NB4 (cell line): ENCODE measurements at regions not wholly inside any gene's neighbourhood (a gene's known extent, or its start where the extent isn't known, plus 50 kb on each side); places are given as distances from the start of the nearest gene placed in this dataset.
"Not testable (repeated sequence)": the region's sequence is repeated elsewhere in the genome, so short reads cannot be mapped to it uniquely, and the experiment has no call there.

Experiments
- DNase-seq: peaks from one replicate; pipeline ENCODE4 v3.0.0; 2010; ENCODE audit warnings: low read depth
- H3K4me3 ChIP-seq: one replicate; pipeline ENCODE4 v1.5.1; 2011; ENCODE audit warnings: mild to moderate bottlenecking, low read depth, low read length, moderate library complexity
- MYC ChIP-seq: IDR thresholded peaks from 2 replicates; pipeline ENCODE4 v1.6.1; 2011; ENCODE audit warnings: low read depth, low read length
- POLR2A ChIP-seq: IDR thresholded peaks from 2 replicates; pipeline ENCODE4 v1.6.1; 2011; ENCODE audit warnings: mild to moderate bottlenecking; ENCODE audit not compliant: insufficient read length; ENCODE audit errors: extremely low read depth
- TF ChIP-seq, protein P1 (sequence below): IDR thresholded peaks from 2 replicates; pipeline ENCODE4 v1.6.1; 2011; ENCODE audit warnings: low read depth, low read length
- TF ChIP-seq, protein P2 (sequence below): IDR thresholded peaks from one replicate; pipeline ENCODE4 v1.5.1; 2012; ENCODE audit warnings: low read depth, low read length

DNA sequence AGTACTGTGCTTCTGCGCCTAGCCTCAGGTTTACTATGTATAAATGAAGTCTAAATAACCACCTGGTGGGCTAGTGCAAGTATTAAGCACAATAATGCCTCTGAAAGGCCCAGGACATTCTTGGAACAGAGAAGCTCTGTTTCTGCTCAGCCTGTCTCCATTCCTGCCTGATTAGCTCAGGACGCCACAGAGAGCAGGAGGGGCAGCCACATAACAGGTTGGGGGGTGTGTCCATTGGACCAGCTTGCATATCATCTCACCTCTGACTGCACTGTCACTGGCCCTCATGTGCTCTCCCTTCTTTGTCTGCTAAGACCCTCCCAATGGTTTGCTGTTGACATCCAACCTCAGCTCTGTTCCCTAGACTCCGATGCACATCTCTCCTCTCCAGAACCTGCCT, 52.8 kb upstream of the IKZF1 start:
- TF ChIP-seq MYC (no peak), POLR2A (no peak)
- TF ChIP-seq, protein P1, sequence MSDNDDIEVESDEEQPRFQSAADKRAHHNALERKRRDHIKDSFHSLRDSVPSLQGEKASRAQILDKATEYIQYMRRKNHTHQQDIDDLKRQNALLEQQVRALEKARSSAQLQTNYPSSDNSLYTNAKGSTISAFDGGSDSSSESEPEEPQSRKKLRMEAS = no peak
- TF ChIP-seq, protein P2, sequence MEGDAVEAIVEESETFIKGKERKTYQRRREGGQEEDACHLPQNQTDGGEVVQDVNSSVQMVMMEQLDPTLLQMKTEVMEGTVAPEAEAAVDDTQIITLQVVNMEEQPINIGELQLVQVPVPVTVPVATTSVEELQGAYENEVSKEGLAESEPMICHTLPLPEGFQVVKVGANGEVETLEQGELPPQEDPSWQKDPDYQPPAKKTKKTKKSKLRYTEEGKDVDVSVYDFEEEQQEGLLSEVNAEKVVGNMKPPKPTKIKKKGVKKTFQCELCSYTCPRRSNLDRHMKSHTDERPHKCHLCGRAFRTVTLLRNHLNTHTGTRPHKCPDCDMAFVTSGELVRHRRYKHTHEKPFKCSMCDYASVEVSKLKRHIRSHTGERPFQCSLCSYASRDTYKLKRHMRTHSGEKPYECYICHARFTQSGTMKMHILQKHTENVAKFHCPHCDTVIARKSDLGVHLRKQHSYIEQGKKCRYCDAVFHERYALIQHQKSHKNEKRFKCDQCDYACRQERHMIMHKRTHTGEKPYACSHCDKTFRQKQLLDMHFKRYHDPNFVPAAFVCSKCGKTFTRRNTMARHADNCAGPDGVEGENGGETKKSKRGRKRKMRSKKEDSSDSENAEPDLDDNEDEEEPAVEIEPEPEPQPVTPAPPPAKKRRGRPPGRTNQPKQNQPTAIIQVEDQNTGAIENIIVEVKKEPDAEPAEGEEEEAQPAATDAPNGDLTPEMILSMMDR = no peak
- DNase-seq = no peak
- no peak overlapping the region for H3K4me3 ChIP-seq

DNA sequence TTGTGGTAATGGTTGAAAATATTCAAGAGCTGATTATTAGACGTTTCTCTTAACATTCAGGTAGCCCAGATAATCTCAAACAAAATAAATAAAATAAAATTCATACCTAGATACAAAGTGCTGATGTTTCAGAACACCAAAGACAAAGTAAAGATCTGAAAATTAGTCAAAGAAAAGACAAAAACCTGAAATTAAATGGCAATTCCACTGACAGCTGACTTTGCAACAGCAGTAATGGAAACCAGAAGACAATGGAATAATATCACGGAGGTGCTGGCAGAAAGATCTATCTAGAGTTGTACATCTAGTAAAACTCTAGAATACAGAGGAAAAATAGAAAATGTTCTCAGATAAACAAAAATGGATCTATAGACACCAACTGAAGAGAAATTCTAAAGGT, 58.0 kb upstream of the IKZF1 start:
- TF ChIP-seq, protein P1 = no peak
- TF ChIP-seq, protein P2 = no peak
- TF ChIP-seq POLR2A (no peak), MYC (no peak)
- no peak overlapping the region for H3K4me3 ChIP-seq
- DNase-seq = peak; percentile 40

DNA sequence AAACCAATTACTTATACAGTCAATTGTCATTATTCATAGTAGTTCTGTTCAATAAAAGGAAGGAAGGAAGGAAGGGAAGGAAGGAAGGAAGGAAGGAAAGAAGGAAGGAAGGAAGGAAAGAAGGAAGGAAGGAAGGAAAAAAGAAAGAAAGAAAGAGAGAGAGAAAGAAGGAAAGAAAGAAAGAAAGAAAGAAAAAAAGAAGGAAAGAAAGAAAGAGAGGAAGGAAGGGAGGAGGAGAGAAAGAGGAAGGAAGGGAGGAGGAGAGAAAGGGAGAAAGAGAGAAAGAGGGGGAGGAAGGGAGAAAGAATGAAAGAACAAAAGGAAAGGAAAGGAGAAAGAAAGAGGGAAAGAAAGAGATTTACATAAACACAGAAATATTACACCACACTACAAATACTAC, 62.4 kb upstream of the IKZF1 start:
- DNase-seq, H3K4me3 ChIP-seq: not testable (repeated sequence)

DNA sequence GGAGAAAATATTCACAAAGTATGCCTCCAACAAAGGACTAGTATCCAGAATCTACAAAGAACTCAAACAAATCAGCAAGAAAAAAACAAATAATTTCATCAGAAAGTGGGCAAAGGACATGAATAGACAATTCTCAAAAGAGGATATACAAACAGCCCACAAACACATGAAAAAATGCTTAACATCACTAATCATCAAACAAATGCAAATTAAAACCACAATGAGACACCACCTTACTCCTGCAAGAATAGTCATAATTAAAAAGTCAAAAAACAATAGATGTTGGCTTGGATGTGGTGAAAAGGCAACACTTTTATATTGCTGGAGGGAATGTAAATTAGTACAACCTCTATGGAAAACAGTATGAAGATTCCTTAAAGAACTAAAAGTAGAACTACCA, 63.8 kb upstream of the IKZF1 start:
- DNase-seq, H3K4me3 ChIP-seq: not testable (repeated sequence)

DNA sequence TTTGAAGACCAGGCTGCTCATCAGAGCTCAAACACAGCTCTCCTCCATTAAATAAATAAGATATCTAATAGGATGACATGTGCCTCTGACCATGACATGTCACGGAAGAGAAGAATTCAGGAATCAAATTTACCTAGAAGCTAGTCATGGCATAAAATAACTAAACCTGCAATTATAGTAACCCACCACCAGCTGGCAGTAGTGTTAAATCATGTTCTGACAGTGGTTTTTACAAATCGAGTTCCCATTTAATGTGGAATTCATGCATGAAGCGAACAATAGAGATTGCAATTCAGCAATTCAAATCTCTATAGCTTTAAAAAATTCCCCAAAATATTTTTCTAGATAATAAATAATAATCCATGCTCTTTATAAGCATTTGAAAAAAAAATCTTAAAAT, 74.6 kb upstream of the IKZF1 start:
- H3K4me3 ChIP-seq = no peak overlapping the region
- DNase-seq = peak; percentile 79
- TF ChIP-seq, protein P2 = peak; percentile 79
- no peak for TF ChIP-seq MYC

DNA sequence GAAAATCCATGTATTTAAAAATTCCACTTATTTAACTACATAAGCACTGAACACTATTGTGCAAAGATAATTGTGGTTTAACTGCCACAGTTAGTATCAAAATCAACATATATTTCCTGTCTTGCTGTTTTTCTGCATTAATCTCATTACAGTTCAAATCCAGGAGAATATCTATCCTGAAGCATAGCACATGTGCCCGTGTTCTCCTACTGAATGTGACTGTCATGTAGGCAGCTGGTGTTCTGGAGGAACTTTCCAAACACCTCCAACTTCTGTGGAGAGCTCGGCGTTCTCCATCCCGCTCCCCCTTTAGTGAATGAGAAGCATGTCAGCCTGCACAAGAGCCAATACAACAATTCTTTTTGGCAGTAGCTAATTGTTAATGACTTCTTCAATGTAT, 76.4 kb upstream of the IKZF1 start:
- peak overlapping the region; percentile 3 for H3K4me3 ChIP-seq
- no peak for TF ChIP-seq MYC
- no peak for TF ChIP-seq POLR2A
- TF ChIP-seq, protein P2 = no peak
- TF ChIP-seq, protein P1 = no peak
- peak; percentile 48 for DNase-seq

DNA sequence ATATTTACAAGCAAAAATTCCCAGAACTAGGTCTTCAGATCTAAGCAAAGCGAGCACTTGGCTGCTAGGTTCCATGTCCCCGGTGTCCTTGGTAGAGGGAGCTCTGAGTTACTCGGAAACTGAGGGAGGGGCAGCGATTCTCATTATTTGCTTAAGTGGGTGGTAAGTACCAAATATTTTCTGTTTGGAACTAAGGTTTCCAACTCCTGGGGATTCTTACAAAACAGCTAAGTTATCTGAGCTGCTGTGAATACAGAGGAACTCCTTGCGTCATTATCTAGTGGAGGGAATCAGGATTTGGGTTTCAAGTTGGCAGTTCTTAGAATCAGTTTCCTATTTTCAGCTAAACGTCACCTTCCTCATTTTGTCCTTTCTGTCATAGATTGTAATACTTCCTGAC, 76.8 kb upstream of the IKZF1 start:
- DNase-seq = peak; percentile 81
- TF ChIP-seq POLR2A (no peak), MYC (no peak)
- TF ChIP-seq, protein P1 = no peak
- TF ChIP-seq, protein P2 = no peak
- H3K4me3 ChIP-seq = no peak overlapping the region
